HG03442 (cell line): ENCODE measurements at regions not wholly inside any gene's neighbourhood (a gene's known extent, or its start where the extent isn't known, plus 50 kb on each side); places are given as distances from the start of the nearest gene placed in this dataset.
"Not testable (repeated sequence)": the region's sequence is repeated elsewhere in the genome, so short reads cannot be mapped to it uniquely, and the experiment has no call there.

Experiments used
- ATAC-seq: cut with Tn5 transposase; IDR thresholded peaks from one replicate; pipeline ENCODE4 v1.9.1; 2021; ENCODE audit warnings: mild to moderate bottlenecking, moderate library complexity; ENCODE audit not compliant: unreplicated experiment

DNA sequence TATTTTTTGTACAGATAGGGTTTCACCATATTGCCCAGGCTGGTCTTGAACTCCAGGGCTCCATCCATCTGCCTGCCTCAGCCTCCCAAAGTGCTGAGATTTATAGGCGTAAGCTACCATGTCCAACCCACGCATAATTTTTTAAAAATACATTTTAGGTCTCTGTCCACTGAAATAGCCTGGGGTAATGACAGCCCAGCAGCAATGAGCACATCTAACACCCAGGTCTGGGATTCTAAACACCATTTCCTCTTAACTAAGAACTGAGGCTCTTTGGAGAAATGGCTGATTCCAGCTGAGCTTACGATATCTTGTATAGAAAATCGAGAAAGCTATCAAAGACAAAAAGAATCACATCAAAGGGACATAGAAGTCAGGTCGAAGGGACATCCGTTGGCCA lies 245.3 kb downstream of the PARN start:
- ATAC-seq: no peak

DNA sequence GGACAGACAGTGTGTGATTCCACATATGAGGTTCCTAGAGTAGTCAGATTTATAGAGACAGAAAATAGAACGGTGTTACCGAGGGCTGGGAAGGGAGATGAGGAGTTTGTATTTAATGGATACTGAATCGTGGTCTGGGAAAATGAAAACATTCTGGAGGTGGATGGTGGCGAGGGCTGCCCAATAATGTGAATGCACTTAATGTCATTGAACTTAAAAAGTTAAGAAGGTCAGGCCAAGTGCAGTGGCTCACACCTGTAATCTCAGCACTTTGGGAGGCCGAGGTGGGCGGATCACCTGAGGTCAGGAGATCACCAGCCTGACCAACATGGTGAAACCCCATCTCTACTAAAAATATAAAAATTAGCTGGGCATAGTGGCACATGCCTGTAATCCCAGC lies 246.2 kb downstream of the PARN start:
- not testable (repeated sequence) for ATAC-seq

- no peak for ATAC-seq
These were observed 251.2 kb downstream of the PARN start for GRCh38 chr16:14378689-14379467.

- ATAC-seq: no peak
These were observed 251.9 kb downstream of the PARN start for GRCh38 chr16:14378131-14378551.

DNA sequence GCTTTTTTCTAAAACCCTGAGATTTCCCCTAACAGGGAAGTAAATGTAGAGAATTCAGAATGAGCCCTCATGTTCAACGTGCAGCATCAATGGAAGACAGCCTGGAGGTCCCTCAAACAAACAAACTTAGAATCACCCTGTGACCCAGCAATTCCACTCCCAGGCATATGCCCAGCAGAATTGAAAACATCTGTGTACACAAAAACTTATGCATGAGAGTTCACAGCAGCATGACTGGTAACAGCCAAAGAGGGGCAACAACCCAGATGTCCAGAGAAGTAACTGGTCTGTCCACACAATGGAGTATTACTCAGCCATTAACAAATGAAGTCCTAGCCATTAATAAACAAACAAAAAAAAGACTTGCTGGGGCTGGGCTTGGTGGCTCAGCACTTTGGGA lies 252.7 kb downstream of the PARN start:
- no peak for ATAC-seq

- no peak for ATAC-seq
These were observed 254.9 kb downstream of the PARN start for GRCh38 chr16:14375132-14375491.

DNA sequence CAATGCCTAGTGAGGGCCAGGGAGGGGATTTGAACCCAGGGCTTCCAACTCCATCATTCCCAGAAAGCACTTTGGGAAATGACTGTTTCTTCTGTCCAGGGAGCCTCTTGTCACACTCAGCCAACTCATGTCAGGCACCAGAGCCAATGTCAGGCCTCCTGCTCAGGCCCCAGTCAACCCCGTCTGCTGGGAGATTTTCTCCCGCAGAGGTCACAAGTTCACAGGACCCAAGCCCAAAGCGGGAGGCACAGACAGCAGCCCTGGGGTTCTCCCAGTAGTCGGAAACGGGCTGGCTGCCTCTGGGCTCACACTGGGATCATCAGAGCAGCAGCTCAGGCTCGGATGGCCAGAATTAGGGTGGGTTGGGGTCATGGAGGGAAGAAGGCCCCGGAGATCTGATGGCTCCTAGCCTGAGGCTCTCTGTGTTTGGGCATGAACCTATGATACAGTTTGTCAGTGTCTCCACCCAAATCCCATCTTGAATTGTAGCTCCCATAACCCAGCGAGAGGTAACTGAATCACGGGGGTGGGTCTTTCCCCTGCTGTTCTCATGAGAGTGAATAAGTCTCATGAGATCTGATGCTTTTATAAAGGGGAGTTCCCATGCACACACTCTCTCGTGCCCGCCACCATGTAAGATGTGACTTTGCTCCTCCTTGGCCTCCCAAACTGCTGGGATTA lies 255.5 kb downstream of the PARN start:
- ATAC-seq: no peak

GRCh38 chr16:14373896-14374295 lies 256.2 kb downstream of the PARN start:
- no peak for ATAC-seq

DNA sequence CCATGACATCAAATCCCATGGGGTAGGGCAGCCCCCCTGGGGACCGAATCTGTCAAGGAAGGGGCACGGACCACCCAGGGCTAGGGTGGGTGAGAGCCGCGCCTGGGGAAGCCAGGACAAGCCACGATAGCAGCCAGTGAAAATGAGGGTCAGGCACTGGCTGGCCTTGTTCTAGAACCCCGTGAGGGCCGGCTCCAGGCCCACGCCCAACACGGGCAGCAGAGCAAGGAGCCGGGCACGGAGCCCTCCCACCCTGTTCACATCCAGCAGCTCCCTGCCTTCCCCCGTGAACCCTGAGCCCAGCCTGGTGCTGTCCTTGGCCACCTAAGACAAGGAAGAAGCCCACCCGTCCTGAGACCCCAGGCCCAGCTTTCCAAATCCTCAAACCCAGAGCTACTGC lies 256.7 kb downstream of the PARN start:
- ATAC-seq: no peak

- no peak for ATAC-seq
These were observed 257.6 kb downstream of the PARN start for GRCh38 chr16:14372471-14372870.

- ATAC-seq: no peak
These were observed 258.2 kb downstream of the PARN start for GRCh38 chr16:14371778-14372431.

GRCh38 chr16:14370736-14371234 lies 259.3 kb downstream of the PARN start:
- no peak for ATAC-seq

GRCh38 chr16:14369734-14370598 lies 260.1 kb downstream of the PARN start:
- ATAC-seq: no peak

DNA sequence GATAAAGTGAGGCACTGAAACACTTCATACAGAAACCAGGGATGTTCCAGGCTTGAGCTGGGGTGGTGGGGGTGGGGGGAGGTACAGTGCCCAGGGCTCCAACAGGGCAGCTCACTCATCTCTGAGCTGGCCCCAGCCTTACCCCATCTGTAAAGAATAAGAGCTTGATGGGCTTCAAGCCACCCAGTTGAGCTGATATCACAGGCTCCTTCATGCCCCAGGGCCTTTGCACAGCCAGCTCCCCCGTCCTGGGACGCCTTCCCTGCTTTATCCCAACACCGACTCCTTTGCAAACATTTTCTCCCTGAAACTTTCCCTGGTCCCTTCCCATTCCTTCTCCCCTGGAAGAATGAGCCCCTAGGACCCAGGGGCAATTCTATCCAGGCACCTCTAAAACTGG lies 261.7 kb downstream of the PARN start:
- no peak for ATAC-seq

- no peak for ATAC-seq
These were observed 262.9 kb downstream of the PARN start for GRCh38 chr16:14366974-14367707.

- no peak for ATAC-seq
These were observed 263.6 kb downstream of the PARN start for GRCh38 chr16:14366447-14366846.

- no peak for ATAC-seq
These were observed 264.7 kb downstream of the PARN start for GRCh38 chr16:14365200-14365851.

DNA sequence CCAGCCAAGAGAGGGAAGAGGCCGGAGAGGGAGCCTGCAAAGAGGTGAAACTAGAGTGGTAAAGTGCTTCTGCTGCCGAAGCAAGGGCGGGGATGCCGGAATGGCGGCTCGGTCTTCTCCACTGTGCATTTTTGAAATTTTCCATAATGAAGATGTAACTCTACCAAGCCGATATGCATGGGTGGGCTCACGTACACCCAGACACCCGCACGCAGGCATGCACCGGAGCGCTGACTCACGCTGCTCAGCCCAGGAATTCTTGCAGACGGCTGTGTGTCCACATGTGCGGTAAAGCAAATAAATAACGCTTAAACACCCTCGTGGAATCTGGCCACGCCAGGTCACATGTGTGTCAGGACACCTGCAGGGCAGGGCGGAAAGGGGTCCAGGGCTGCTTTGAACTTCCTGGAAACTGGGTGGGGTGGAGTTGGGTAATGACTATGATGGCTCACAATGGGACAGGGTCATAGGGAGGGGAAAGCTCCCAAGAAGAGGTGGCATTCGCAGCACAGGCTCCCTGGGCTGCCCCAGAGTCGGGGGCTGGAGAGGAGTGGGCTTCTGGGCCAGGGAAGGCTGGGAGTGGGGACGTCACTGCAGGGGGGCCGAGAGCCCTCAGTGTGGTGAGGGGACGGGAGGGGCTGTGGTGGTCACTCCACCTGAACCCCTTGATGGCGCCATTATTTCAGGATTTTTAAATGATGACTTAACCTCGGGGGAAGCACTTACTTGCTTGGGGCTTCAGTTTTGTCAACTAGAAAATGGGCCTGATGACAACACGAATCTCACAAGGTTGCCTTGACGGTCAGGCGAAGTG lies 265.5 kb downstream of the PARN start:
- no peak for ATAC-seq

DNA sequence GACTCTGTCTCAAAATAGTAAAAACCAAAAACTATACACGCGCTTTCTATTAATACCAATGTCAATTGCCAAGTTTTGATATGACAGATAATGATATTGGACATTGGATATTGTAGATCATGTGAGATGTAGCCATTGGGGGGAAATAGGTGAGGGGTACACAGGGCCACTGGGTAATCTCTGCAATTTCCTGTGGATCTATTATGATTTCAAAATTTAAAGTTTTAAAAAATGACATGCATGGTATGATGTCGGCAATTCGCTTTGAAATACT lies 266.0 kb downstream of the PARN start:
- ATAC-seq: no peak
